ENCODE measurements at regions not wholly inside any gene's neighbourhood (a gene's known extent, or its start where the extent isn't known, plus 50 kb on each side); places are given as distances from the start of the nearest gene placed in this dataset.

GRCh38 chr12:61896436-61896835 is 363.8 kb upstream of the USP15 start:
- H4K20me1 ChIP-seq (ENCODE audit: insufficient read depth): no peaks in the 10 kb centered on the region
- no peak overlapping the region for H2AFZ ChIP-seq (ENCODE audit: low read depth, low read length)
- no peak overlapping the region for H3K27ac ChIP-seq (ENCODE audit: low read length)
- no peaks in the 10 kb centered on the region for H3K36me3 ChIP-seq (ENCODE audit: insufficient read depth, low read length)
- H3F3A ChIP-seq (ENCODE audit: insufficient read depth, low read length, poor library complexity, severe bottlenecking): no peaks in the 10 kb centered on the region
- no peaks in the 10 kb centered on the region for H3K27me3 ChIP-seq (ENCODE audit: insufficient read depth, low read depth, low read length)
- H3K79me2 ChIP-seq (replicated peaks; ENCODE audit: insufficient read depth, low read length): no peaks in the 10 kb centered on the region
- H3K9ac ChIP-seq (ENCODE audit: low read length): no peak overlapping the region
- no peaks in the 10 kb centered on the region for H3K9me3 ChIP-seq (ENCODE audit: low read length)
- TF ChIP-seq POLR2AphosphoS5 (IDR thresholded peaks at IDR 0.05) (no peak), REST (IDR thresholded peaks at IDR 0.05; ENCODE audit: borderline replicate concordance) (no peak), RAD21 (conservative IDR thresholded peaks at IDR 0.05) (no peak), EP300 (conservative IDR thresholded peaks at IDR 0.05; ENCODE audit: poor library complexity, severe bottlenecking) (no peak), SMC3 (conservative IDR thresholded peaks at IDR 0.05; ENCODE audit: poor library complexity) (no peak), EZH2 (IDR thresholded peaks at IDR 0.05; ENCODE audit: borderline replicate concordance, insufficient read depth, low read length, poor library complexity, severe bottlenecking) (no peak), TAF1 (IDR thresholded peaks at IDR 0.05; ENCODE audit: low read depth) (no peak), CTCF (IDR thresholded peaks at IDR 0.05; ENCODE audit: poor library complexity, severe bottlenecking) (no peak), MXI1 (conservative IDR thresholded peaks at IDR 0.05; ENCODE audit: poor library complexity, severe bottlenecking) (no peak)
- no peak overlapping the region for H3K4me3 ChIP-seq (ENCODE audit: low read length)
- H3K4me2 ChIP-seq (ENCODE audit: low read length): no peak overlapping the region
- H3K9me2 ChIP-seq (ENCODE audit: insufficient read depth, low read length): no peaks in the 10 kb centered on the region

DNA sequence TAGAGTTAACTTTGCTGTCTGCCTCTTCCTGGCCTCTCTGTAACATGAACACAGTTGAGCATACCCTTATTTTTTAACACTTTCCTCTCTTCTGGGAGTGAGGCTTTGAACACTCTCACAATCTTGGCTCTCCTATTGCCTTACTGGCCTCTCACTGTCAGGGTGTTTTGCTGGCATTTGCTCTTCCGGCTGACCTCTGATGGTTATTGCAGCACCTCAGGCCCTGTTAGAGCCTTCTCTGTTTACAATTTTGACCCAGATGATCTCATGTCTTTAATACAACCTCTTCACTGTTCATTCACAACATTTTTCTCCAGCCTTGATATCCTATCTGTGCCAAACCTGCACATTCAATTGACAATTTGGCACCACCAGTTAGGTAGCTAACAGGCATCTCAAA is 357.8 kb upstream of the USP15 start:
- Histone ChIP-seq H4K20me1 (ENCODE audit: insufficient read depth) (no peaks in the 10 kb centered on the region), H3K9me3 (ENCODE audit: low read length) (no peaks in the 10 kb centered on the region), H3K9ac (ENCODE audit: low read length) (no peak overlapping the region), H3F3A (ENCODE audit: insufficient read depth, low read length, poor library complexity, severe bottlenecking) (no peaks in the 10 kb centered on the region), H3K79me2 (replicated peaks; ENCODE audit: insufficient read depth, low read length) (no peaks in the 10 kb centered on the region), H3K36me3 (ENCODE audit: insufficient read depth, low read length) (no peaks in the 10 kb centered on the region), H3K4me3 (ENCODE audit: low read length) (no peak overlapping the region), H3K4me2 (ENCODE audit: low read length) (no peak overlapping the region), H3K9me2 (ENCODE audit: insufficient read depth, low read length) (no peaks in the 10 kb centered on the region), H3K27ac (ENCODE audit: low read length) (no peak overlapping the region), H2AFZ (ENCODE audit: low read depth, low read length) (no peak overlapping the region), H3K27me3 (ENCODE audit: insufficient read depth, low read depth, low read length) (no peaks in the 10 kb centered on the region)
- TF ChIP-seq POLR2AphosphoS5 (IDR thresholded peaks at IDR 0.05) (no peak), MXI1 (conservative IDR thresholded peaks at IDR 0.05; ENCODE audit: poor library complexity, severe bottlenecking) (no peak), TAF1 (IDR thresholded peaks at IDR 0.05; ENCODE audit: low read depth) (no peak), EP300 (conservative IDR thresholded peaks at IDR 0.05; ENCODE audit: poor library complexity, severe bottlenecking) (no peak), RAD21 (conservative IDR thresholded peaks at IDR 0.05) (no peak)

All from neural cell (in vitro differentiated cells).